ENCODE measurements at regions not wholly inside any gene's neighbourhood (a gene's known extent, or its start where the extent isn't known, plus 50 kb on each side); places are given as distances from the start of the nearest gene placed in this dataset.

DNA sequence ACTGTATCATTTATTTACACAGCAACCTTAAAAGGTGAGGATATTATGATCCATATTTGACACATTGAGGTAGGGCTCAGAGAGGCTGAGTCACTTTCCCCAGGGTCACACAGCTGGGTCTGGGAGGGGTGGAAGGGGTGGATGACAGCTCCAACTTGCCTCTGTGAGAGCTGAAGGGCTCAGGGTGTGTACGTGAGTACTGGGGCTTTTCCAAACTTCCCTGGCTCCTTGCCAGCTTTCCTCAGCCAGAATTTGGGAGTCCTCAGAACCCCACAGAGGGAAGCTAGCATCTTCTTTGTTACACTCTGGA, 58.3 kb upstream of the SLC6A11 start:
- TF ChIP-seq, protein P1, sequence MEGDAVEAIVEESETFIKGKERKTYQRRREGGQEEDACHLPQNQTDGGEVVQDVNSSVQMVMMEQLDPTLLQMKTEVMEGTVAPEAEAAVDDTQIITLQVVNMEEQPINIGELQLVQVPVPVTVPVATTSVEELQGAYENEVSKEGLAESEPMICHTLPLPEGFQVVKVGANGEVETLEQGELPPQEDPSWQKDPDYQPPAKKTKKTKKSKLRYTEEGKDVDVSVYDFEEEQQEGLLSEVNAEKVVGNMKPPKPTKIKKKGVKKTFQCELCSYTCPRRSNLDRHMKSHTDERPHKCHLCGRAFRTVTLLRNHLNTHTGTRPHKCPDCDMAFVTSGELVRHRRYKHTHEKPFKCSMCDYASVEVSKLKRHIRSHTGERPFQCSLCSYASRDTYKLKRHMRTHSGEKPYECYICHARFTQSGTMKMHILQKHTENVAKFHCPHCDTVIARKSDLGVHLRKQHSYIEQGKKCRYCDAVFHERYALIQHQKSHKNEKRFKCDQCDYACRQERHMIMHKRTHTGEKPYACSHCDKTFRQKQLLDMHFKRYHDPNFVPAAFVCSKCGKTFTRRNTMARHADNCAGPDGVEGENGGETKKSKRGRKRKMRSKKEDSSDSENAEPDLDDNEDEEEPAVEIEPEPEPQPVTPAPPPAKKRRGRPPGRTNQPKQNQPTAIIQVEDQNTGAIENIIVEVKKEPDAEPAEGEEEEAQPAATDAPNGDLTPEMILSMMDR (IDR thresholded peaks at IDR 0.05): no peak

DNA sequence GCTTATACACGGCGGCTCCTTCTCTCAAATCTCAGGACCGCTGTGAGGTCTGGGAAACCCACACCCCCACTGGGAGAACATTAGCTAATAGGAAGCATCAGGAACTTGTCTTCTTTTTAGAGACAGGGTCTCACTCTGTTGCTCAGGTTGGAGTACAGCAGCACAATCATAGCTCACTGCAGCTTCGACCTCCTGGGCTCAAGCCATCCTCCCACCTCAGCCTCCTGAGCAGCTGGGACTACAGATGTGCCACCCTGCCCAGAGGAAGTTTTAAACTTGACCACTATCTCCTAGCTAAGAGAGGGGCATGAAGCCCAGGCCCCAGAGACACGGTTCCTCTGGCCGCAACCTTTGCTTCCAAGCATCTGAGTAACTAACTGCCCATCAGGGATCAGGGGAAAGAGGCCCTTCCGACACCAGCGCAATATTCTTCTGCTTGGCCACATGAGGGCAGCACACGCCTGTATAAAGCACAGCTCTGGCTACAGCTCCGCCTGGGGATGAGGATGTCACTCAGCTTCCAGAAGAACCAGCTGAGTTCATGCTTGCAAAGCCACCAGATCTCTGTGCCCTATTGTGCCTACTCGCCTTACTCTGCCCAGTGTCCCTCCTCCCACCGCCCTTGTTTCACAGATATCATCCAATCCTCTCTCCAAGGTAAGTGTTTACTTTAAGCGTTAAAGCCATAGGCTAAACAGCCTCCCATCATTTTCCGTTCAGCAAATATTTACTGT, 57.6 kb upstream of the SLC6A11 start:
- no peak for DNase-seq (ENCODE audit: low spot score)
- Histone ChIP-seq H3K4me3 (no peak overlapping the region), H3K27ac (no peak overlapping the region)
- TF ChIP-seq, protein P1 (IDR thresholded peaks at IDR 0.05): peak; percentile 55

More for the DNA sequence above, 58.3 kb upstream of the SLC6A11 start:
- no peak overlapping the region for H3K4me3 ChIP-seq
- DNase-seq (ENCODE audit: low spot score): no peak
- H3K27ac ChIP-seq: no peak overlapping the region

DNA sequence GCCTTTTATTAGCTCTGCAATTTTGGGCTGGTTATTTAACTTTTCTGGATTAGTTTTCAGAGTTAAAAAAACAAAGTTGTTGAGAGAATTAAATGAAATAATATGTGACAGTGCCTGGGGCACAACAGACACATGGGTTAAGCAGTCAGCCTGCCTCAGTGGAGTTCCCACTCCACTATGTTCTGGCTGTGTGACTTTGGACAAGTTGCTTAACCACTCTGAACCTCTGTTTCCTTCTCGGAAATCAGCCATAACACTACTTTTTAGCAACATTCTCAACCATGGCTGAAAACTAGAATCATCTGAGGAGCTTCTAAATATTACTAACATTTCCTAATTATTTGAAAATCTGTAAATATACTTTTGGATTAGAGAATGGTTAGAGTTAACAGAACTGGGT, 56.5 kb upstream of the SLC6A11 start:
- DNase-seq (ENCODE audit: low spot score): no peak
- H3K27ac ChIP-seq: no peak overlapping the region
- H3K4me3 ChIP-seq: no peak overlapping the region
- TF ChIP-seq, protein P1 (IDR thresholded peaks at IDR 0.05): no peak

DNA sequence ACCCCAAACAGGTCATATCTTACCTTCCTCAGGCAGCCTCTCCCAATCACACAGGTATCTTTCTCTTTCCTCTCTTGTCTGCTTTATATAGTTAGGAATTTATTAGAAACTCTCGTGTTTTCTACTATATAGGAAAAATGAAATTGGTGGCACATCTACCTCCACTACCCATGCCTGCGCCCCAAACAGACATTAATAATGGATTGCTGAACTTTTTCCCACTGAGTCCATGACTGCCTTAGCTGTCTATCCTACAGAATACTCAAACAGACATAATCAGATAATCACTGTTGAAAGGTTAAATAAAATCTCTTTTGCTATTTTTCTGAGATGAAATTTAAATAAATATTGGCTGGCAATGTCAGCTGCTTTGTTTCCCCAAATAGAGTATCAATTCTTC, 55.8 kb upstream of the SLC6A11 start:
- no peak for DNase-seq (ENCODE audit: low spot score)
- TF ChIP-seq, protein P1 (IDR thresholded peaks at IDR 0.05): no peak
- no peak overlapping the region for H3K4me3 ChIP-seq
- no peak overlapping the region for H3K27ac ChIP-seq

DNA sequence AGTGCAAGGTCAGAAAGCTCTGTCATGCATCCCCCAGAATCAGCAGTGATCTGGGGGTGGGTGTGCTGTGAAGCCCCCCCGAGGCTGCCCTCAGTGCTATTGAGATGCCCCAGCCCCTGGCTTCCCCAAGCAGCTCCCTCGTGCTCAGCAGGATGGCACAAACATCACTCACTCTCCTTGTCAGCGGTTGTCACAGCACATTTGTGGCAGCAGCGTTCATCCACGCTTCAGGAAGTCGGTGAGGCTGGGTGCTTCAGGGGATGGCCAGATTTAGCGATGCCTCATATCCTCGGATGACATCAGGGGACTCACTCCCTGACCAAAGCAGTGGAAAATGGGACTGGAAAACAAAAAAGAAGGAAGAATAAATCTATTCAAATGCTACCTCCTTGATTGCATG, 54.4 kb upstream of the SLC6A11 start:
- DNase-seq (ENCODE audit: low spot score): no peak
- Histone ChIP-seq H3K4me3 (no peak overlapping the region), H3K27ac (no peak overlapping the region)
- TF ChIP-seq, protein P1 (IDR thresholded peaks at IDR 0.05): no peak

DNA sequence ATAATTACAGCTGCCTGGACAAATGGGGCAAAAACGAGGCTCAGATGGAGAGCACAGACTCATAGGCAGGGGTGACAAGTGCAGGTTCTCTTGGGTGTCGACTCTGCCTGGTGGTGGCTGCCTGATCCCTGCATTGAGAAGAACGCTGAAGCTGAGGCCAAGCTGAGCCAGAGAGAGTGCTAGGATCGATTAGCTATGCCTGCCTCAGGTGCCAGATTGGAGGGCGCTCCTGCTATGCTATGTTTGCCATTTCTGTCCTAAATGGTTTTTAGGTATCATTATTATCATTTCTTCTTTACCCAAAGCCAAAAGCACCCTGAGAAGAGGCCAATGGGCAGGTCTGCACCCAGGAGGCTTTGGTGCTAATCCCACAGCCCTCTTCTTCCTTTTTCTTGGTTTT, 53.9 kb upstream of the SLC6A11 start:
- H3K4me3 ChIP-seq: no peak overlapping the region
- DNase-seq (ENCODE audit: low spot score): no peak
- TF ChIP-seq, protein P1 (IDR thresholded peaks at IDR 0.05): no peak
- H3K27ac ChIP-seq: no peak overlapping the region

DNA sequence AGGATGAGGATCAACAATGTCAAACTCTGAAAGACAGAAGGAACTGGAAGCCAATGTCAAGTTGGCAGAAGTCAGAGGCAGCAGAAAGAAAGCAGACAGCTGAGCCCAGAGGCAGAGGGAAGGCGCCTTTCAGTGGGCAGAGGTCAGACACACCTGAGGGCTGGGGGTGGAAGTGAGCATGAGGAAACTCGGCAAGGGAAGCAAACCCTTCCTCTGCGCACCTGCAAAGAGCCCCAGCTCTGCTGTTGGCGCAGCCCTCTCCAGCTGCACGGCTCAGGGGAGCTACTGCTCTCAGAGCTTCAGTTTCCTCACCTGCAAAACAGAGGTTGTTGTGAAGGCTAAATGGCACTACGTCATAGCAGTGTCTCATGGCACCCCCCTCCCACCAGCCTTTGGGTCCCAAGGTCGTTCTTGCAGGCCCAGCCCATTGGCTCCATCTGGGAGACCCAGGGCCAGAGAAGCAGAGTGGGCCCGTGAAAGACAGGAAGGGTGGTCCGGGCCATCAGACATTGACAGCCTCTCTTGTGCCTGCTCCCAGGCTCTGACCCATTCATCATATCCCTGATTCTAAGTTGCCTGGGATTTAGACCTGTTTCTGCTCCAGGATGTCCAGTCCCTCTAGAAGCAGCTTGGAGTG, 53.3 kb upstream of the SLC6A11 start:
- no peak overlapping the region for H3K4me3 ChIP-seq
- TF ChIP-seq, protein P1 (IDR thresholded peaks at IDR 0.05): no peak
- no peak overlapping the region for H3K27ac ChIP-seq
- peak; percentile 47 for DNase-seq (ENCODE audit: low spot score)

All from coronary artery (tissue), 2 donors.